HG03196 (cell line): ENCODE measurements at regions not wholly inside any gene's neighbourhood (a gene's known extent, or its start where the extent isn't known, plus 50 kb on each side); places are given as distances from the start of the nearest gene placed in this dataset.
"Not testable (repeated sequence)": the region's sequence is repeated elsewhere in the genome, so short reads cannot be mapped to it uniquely, and the experiment has no call there.

Experiments
- ATAC-seq: cut with Tn5 transposase; IDR thresholded peaks from one replicate; pipeline ENCODE4 v1.9.1; 2021; ENCODE audit not compliant: unreplicated experiment

- no peak for ATAC-seq
Observed at GRCh38 chr1:38787041-38787440, 72.5 kb downstream of the RRAGC start.

GRCh38 chr1:38786040-38786436, 73.5 kb downstream of the RRAGC start:
- no peak for ATAC-seq

GRCh38 chr1:38785285-38786039, 74.1 kb downstream of the RRAGC start:
- ATAC-seq: no peak

GRCh38 chr1:38784452-38785284, 74.9 kb downstream of the RRAGC start:
- no peak for ATAC-seq

- no peak for ATAC-seq
Observed at GRCh38 chr1:38783640-38784229, 75.8 kb downstream of the RRAGC start.

GRCh38 chr1:38781872-38782617, 77.5 kb downstream of the RRAGC start:
- ATAC-seq: no peak

GRCh38 chr1:38780133-38780532, 79.4 kb downstream of the RRAGC start:
- no peak for ATAC-seq

GRCh38 chr1:38779491-38779890, 80.1 kb downstream of the RRAGC start:
- ATAC-seq: no peak

- no peak for ATAC-seq
Observed at GRCh38 chr1:38778521-38778920, 81.1 kb downstream of the RRAGC start.

GRCh38 chr1:38778051-38778450, 81.5 kb downstream of the RRAGC start:
- ATAC-seq: no peak

- no peak for ATAC-seq
Observed at GRCh38 chr1:38777464-38777957, 82.1 kb downstream of the RRAGC start.

GRCh38 chr1:38776466-38777065, 83.0 kb downstream of the RRAGC start:
- ATAC-seq: no peak

- no peak for ATAC-seq
Observed at GRCh38 chr1:38775175-38775845, 84.3 kb downstream of the RRAGC start.

GRCh38 chr1:38773483-38773882, 86.1 kb downstream of the RRAGC start:
- no peak for ATAC-seq

GRCh38 chr1:38772953-38773352, 86.6 kb downstream of the RRAGC start:
- ATAC-seq: no peak

GRCh38 chr1:38772026-38772425, 87.5 kb downstream of the RRAGC start:
- no peak for ATAC-seq

- not testable (repeated sequence) for ATAC-seq
Observed at GRCh38 chr1:38770516-38771173, 88.9 kb downstream of the RRAGC start.

- ATAC-seq: no peak
Observed at GRCh38 chr1:38766125-38766524, 93.4 kb downstream of the RRAGC start.

GRCh38 chr1:38763121-38763520, 96.5 kb downstream of the RRAGC start:
- ATAC-seq: no peak

- ATAC-seq: no peak
Observed at GRCh38 chr1:38760562-38760961, 99.0 kb downstream of the RRAGC start.
